Bone marrow (tissue), 2 donors: ENCODE measurements at regions not wholly inside any gene's neighbourhood (a gene's known extent, or its start where the extent isn't known, plus 50 kb on each side); places are given as distances from the start of the nearest gene placed in this dataset.
"Not testable (repeated sequence)": the region's sequence is repeated elsewhere in the genome, so short reads cannot be mapped to it uniquely, and the experiment has no call there.

Source experiments
- DNase-seq, 2 donors: peaks; one replicate each; lab custom pipeline; 2025; lab: John Stamatoyannopoulos, UW

DNA sequence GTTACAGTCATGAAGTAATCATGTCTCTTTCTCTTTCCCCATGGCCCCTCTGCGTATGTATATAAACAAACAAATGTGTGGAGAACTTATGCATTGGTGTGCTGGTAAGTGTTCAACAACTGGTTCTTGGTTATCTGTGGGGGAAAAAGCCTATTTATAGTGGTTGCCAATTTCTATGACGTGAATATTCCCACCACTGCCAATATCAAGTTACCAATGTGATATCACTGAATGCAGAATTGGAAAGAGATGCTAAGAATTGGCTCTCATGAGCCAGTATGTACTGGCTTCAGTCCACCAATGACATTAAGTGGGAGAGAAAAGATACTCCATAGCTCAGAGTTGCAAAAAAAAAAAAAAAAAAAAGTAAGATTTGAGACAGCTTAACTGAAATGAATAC, 399.7 kb downstream of the REEP3 start:
- no peak for DNase-seq

DNA sequence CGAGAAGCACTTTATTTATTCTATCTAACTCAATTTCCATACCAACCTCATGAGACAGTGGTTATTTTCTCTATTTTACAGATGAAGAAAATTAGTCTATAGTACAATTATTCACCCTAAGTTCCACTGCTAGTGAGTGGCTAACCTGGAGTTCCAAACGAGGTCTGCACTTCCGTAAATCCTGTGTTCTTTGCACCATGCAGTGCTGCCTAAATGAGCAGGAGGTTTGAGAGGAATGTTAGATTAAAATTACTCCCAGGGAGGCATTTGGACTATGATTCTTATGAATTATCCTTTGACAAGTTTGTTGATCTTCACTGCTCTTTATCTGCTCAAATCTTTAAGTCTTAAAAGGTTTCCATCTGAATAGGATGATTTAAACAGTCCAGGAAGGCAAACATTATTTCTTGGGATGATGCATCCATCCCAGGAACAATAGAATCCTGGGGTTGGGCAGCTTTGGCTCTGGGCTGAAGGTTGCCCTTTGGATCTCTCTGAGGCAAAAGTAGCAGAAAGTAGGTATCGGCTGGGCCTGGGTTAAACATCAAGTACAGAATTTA, 400.8 kb downstream of the REEP3 start:
- DNase-seq: no peak

DNA sequence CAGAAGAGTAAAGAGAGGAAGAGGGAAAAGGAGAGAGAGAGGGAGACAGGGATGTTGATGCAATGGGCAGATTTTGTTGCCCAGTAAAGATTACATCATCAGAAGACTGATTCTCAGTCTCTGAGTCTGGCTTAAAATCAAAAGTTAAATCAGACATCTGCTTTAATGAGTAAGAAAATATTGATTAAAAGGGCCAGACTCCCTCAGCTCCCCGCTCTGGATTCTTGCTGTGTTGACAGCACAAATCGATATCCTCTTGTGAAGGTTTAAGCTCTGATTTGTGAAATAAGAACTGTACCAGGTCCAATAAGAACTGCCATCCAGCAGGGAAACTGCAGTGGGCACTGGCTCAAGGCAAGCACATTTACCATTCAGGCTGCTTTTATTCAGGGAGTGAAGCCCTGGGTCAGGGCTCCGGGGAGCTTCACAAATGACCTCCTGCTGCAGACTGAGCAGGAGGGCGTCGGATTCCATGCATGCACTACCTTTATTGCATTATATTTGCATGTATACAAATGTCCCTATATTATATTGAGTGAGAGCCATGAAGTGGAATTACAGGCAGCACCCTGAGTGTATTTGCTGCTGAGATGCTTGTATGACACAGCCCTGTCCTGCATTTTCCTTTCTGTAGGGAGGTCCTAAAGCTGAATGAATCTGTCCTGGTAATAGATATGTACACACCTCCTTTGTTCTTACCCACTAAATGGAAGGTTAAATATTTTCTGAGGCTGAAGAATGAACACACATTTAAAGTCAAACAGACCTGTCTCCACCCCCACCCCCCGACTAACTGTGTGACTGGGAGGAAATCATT, 401.5 kb downstream of the REEP3 start:
- no peak for DNase-seq

DNA sequence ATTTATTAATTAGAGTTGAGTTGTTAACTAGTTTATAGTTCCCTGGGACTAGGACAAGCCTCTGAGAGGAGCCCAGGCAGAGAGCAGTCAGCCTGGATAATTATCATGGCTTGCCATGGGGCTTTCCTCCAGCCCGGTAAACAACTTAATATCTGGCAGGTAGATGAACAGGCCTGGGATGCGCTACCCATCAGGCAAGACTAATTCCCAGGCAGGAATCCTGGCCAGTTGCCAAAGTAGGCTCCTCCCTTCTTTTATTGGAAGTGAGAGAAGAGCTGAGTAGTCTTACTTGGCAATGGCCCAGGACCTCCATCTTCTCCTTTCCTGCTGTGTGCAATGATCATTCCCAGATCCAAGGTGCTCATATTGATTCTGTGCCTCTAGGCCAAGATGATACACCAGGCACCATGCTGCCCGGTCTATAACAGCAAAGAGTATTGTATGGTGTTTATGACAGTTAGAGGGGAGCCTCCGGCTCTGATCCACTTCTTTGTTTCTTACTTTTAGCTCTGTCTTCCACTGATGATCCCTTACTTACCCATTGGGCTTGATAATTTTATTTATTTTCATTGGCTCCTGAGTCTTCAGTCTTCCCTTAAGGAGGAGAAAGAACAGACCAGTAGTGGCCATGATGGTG, 408.7 kb downstream of the REEP3 start:
- DNase-seq: no peak

DNA sequence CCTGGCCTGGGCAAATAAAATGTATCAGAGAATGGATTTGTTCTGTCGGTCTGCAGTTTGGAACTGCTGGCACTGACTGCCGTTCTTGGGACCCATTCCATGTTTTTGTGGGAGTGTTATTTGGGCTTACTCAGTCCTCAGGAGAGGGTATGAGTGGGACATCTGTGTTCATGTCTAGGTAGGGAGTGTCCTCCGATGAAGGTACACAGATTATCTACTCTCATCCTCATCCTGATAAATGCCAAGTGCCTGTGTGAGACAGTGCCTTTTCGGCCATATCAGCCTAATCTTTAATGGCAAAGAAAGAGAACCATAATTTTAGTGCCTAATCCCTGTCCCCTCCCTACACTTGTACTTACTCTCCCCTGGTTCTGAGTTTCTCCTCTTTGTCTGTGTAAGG, 409.4 kb downstream of the REEP3 start:
- no peak for DNase-seq

DNA sequence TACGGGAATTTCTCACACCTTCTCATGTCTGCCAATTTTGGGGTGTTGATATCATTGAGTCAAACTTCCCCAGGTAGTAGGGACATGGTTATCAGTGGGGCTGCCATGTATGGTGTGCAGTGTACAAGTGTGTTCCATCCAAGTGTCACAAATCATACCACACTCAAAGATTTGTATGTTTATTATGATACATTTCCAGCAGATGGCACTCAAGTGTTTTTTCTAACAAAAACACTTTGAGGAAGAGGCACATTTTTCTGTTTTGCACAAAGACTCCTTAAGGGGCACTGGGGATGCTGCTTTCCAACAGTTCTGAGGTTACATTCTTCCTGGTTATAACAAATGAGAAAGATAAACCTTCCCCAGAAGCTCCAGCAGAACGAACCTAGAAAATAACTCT, 414.5 kb downstream of the REEP3 start:
- DNase-seq: no peak

DNA sequence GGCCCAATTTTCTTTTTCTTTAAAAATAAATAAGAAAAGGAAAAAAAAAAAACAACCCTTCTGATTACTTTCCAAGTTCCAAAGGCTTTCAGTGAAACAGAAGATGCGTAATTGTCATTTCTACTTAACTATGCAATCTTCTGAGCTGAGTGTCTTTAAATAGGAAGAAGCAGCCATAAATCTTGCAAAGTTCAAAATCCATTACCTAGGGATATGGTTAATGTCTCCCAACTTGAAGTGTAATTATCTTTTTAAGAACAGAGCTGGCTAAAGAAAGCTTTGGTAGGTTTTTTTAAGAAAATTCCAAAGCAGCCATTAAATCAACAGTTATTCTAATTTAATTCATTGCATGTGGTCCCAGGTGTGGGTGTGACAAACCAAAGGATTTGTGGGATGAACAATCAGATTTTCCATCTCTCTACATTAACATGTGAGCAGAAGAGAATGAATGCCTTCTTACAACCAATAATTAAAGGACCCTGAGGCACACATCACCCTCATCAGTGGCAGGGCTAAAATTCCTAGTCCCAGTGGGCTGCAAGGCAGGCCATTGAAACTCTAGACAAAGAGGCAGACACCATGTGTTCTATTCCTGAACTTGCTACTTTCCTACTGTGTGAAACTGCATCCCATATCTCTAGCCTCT, 419.2 kb downstream of the REEP3 start:
- no peak for DNase-seq

DNA sequence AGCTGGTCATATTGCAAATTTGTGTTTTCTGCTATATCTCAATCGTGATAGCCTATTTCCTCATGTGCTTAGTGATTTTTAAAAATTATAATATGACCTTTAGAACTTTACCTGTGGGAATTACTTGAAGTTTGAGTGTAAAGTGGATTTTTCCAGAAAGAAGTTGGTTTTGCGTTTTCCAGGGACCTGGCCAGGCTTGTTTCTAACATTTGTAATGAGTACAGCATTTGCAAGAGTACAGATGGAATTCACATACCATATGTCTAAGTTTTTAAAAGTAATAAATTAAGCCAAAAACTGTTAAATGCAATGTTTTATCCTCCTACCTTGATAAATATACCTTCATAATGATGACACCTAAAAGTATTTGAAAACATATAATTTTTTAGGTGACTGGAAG, 443.2 kb downstream of the REEP3 start:
- no peak for DNase-seq

DNA sequence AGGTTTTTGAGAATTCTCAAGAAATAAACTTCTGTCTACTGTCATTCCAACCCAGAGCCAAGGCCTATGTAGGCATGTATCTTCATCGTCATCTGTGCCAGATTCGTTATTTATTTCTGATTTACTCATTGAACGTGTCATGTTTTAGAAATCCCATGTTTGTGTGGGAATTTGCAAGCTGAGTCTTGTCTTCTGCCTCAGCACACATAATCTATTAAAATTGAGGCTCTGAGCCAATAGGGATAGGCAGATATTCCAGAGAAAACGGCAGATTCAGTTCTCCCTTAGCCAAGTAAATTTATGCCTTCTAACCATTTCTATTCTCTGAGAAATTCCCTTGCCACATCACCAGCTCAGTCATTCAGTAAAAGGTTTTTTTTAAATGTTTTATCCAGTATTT, 444.6 kb downstream of the REEP3 start:
- DNase-seq: no peak

DNA sequence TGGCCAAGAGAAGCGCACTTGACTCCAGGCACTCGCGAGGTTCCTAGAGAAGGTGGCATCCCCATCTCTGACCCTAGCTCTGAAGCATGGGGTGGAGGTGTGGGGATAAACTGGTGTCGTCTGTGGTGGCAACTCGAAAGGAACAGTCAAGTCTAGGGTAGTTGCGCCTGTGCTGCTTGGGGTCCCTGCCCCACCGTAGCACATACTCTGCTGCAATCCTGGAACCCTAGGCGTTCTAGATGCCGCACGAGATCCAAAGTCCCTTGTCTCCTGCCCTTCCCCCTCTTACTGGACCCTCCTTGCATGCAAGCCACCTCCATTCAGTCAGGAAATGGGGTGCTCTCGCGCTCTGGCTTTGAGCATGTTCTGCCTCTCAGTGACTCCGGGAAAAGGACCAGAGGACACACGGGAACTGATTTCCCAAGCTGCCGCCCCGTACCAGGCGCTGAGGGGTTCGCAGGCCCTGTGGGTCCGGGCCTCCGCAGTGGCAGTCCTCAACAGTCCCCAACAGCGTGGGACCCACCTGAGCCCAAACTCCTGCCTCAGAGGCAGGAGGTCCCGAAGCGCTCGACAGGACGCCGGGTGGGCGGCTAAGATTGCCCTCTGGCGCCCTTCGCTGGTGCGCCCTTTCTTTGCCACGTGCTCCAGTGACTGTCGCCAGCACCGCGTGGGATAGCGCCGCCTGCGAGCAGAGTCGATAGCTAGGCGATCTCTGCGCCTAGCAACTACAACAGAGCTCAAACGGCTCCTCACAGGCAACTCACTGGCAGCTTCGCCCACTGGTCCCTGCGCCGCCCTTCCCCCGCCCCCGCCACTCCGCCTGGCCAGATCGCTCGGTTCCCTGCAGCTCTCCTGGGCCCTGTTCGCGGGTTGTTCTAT, 452.0 kb downstream of the REEP3 start:
- no peak for DNase-seq

DNA sequence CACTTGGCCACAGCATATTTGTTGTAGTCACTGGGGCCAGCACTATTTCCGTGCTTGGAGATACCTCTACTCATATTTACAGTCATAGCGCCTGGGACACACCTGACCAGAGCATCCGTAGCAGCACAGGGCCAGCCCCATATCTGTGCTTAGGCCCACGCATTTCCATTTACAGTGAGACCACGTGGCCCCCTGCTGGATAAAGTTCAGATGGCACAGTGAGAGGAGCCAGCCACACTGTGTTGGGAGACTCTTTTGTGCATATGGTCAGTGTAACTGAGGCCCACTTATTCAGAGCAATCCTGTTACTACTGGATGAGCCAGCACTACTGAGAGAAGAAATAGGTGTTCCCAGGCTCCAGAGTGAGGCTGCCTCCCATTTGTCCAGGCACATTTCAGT, 455.3 kb downstream of the REEP3 start:
- no peak for DNase-seq

DNA sequence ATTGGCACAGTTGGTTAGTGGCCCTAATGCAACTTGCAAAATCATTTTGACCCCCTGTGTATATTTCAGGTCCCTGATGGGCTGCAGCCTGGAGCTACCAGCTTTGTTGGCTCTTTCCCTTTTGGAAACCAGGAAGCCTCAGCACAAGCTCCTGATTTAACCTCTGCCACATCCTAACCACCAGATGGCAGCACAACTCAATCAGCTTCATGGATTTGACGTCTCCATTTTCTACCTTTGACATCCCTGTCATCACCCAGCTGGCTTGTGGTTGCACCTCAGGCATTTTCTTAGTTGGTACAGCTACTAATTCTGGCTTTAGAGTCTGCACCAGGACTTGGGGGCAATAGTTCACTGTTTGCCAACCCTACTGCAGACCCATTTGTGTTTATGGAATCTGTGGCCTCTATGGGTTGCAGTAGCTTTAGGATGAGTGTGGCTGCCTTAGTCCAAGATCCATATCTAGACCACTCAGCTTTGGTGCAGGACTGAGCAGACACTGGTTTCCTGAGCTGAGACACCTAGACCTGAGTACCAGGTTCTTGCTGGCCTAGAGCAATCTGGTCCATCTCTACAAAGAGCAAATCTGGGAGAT, 456.2 kb downstream of the REEP3 start:
- DNase-seq: no peak

DNA sequence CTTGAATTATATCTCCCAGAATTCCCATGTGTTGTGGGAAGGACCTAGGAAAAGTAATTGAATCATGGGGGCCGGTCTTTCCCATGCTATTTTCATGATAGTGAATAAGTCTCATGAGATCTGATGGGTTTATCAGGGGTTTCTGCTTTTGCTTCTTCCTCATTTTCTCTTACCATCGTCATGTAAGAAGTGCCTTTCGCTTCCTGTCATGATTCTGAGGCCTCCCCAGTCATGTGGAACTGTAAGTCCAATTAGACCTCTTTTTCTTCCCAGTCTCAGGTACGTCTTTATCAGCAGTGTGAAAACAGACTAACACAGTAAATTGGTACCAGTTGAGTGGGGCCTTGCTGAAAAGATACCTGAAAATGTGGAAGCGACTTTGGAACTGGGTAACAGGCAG, 459.7 kb downstream of the REEP3 start:
- not testable (repeated sequence) for DNase-seq

DNA sequence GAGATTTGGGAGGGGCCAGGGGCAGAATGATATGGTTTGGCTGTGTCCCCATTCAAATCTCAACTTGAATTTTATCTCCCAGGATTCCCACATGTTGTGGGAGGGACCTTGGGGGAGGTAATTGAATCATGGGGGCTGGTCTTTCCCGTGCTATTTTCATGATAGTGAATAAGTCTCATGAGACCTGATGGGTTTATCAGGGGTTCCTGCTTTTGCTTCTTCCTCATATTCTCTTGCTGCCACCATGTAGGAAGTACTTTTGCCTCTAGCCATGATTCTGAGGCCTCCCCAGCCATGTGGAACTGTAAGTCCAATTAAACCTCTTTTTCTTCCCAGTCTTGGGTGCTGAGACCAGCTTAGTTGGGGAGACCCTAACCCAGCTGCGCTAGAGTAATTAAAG, 462.9 kb downstream of the REEP3 start:
- not testable (repeated sequence) for DNase-seq

DNA sequence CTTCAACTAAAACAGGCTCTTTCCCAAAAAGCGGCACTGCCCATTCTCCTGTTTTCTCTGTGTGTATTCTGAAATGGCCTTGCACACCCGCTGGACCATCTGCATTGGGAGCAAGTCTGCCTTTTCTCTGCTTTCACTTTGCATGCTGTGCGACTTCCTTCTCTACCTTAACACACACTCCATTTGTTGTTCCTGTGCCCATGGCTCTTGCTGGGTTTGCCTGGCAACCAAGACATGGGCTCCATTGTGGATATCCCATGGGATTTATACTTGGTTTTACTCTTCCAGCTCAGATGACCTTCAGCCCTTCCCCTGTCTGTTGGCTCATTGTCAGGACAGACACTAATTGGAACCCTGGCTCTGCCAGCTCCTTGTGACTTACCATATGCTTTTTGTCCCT, 465.3 kb downstream of the REEP3 start:
- no peak for DNase-seq

DNA sequence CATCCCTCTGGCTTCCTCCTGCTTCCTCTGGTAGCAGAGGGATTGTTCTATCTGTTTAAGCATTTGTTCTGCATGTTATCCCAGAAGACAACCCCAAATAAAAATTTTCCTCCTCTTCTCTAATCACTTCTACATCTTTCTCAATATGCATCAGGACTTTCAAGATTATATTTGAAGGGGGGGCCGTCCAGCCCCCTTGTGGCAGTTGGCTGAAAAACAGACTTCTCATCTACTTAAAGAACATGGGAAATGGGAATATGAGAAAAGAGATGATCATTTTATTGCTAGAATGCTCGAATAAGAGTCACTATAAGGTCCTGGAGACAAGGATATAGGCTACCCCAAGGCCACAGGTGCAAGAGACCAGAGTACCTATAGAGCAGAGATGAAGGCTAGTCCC, 466.0 kb downstream of the REEP3 start:
- no peak for DNase-seq

DNA sequence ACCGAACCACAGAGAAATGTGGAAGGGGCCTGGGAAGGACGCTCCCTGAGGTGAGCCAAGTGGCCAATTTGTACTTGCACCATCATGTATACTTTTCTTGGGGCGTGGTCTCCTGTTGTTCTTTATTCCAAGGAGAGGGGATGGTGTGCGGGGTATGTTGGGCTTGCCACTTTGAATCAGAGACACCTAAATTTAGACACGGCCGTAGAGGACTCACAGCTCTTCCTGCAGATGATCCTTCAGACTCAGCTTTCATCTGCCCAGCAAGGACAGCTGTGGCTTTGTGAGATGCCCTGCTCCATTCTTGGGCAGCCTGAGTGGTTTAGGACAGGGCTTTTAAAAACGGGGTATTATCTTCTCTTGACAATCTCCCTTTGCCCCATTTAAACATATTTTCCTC, 473.2 kb downstream of the REEP3 start:
- DNase-seq: no peak

DNA sequence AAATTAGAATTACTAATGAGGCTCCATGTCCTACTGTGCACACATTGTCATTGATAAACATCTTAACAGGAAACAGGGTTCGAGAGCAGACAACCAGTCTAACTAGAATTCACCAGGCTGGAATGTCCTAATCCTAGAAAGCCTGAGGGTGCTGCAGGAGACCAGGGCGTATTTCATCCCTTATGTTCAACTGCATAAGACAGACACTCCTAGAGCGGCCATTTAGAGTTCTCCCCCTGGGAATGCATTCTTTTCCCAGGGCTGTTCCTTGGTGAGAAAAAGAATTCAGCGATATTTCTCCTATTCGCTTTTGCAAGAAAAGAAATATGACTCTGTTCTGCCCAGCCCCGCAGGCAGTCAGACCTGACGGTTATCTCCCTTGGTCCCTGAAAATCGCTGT, 486.0 kb downstream of the REEP3 start:
- no peak for DNase-seq

DNA sequence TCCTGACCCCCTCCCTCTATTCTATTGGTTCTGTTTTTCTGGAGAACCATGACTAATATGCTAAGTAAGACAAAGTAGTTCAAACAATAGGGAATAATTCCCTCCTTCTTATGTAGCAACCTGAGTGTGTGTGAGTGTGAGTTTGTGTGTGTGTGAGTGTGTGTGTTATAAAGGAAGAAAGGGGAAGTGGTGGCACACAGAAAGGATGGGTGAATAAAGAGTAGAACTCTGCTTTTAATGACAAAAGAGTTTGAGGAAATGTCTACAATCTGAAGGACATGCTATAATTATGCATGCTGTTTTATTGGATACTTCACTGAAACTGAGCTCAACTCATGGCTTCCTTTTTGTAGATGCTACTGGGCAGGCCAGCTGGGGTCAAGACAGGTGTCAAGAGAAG, 489.5 kb downstream of the REEP3 start:
- DNase-seq: no peak

DNA sequence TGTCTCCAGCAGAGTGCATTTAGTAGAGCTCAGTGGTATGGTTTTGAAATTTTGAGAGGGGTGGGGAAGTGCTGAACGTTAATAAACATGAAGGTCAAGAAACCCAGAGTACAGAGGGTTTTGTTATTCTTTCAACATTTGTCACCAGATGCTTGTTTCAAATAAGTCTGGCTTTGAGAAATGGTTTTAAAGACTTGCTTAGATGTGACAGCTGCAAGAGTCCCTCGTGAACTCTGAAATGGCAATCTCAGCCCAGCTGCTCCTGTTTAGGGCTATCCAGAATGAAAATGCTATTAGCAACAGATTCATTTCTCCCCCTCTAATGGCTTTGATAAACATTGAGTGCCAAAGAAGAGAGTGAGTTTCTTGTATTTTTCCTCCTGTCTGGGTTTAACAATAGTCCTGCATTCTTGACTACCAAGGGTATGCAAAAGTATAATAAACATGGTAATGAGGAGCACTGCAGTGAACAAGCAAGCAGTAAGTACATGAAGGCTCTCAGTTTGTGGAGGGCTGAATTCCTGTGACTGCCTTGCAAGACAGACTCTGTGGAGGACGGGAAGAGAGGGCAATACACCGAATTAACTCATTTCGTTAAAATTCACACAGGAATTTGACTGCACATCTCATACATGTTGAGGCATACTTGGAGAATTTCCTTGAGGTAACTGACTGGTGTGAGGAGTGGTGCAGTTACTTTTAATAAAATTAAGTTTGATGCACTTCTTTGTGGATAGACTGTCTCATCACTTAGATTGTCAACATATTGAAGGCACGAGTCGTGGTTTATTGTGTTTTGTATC, 490.9 kb downstream of the REEP3 start:
- DNase-seq: no peak

DNA sequence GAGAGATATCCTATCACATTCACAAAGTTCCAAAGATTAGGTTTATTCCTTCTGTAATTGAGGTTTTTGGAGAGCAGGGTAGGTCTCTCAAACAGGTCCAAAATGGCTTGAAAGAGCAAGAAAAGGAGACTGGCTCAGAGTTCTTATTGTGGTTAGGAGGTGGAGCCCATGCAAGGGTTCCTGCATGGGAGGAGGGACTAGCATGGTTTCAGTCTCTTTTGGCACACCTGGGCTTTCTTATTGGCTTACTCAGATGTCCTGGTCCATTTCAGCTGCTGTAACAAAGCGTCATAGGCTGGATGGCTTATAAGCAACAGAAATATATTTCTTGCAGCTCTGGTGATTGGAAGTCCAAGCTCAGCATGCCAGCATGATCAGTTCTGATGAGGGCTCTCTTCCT, 493.1 kb downstream of the REEP3 start:
- no peak for DNase-seq
